Fibroblast of lung (primary cell): ENCODE measurements at regions not wholly inside any gene's neighbourhood (a gene's known extent, or its start where the extent isn't known, plus 50 kb on each side); places are given as distances from the start of the nearest gene placed in this dataset.

ENCODE experiments used
- DNase-seq, 2 donors: peaks; one replicate each; pipeline versions ENCODE4 v3.0.0 to v3.0.0-alpha.2; 2010; ENCODE audit warnings: low read depth in 2 of 2
- H2AFZ ChIP-seq: 2 replicates; pipeline ENCODE4 v1.5.1; 2012; ENCODE audit warnings: low read length, control low read depth, inconsistent platforms
- H3K27ac ChIP-seq: 2 replicates; pipeline ENCODE4 v1.5.1; 2011; ENCODE audit warnings: low read length, control low read depth; ENCODE audit not compliant: insufficient read depth
- H3K27me3 ChIP-seq: 2 replicates; pipeline ENCODE4 v1.5.1; 2011; ENCODE audit warnings: mild to moderate bottlenecking, low read length; ENCODE audit not compliant: control insufficient read depth, insufficient read depth
- H3K36me3 ChIP-seq: 2 replicates; pipeline ENCODE4 v1.5.1; 2011; ENCODE audit warnings: low read length; ENCODE audit not compliant: control insufficient read depth, insufficient read depth
- H3K4me1 ChIP-seq: 2 replicates; pipeline ENCODE4 v1.5.1; 2011; ENCODE audit warnings: low read length; ENCODE audit not compliant: control insufficient read depth, insufficient read depth; ENCODE audit errors: extremely low read depth
- H3K4me2 ChIP-seq: 2 replicates; pipeline ENCODE4 v1.5.1; 2011; ENCODE audit warnings: low read length, control low read depth; ENCODE audit not compliant: insufficient read depth; ENCODE audit errors: extremely low read depth
- H3K4me3 ChIP-seq, 4 experiments: fragments of 200-600 bp in 1 of 4; sonication (generic) in 1 of 4; replicated peaks in 1 of 4; 2 replicates each; pipeline ENCODE4 v1.5.1; 2011 to 2016; ENCODE audit warnings: low read length in 4 of 4, low read depth in 3 of 4, mild to moderate bottlenecking in 3 of 4, control low read depth in 2 of 4, inconsistent platforms in 1 of 4, mixed read lengths in 1 of 4; ENCODE audit not compliant: insufficient read depth in 1 of 4; ENCODE audit errors: control extremely low read depth in 1 of 4
- H3K79me2 ChIP-seq: 2 replicates; pipeline ENCODE4 v1.5.1; 2012; ENCODE audit warnings: mild to moderate bottlenecking, low read length, inconsistent platforms; ENCODE audit not compliant: control insufficient read depth, insufficient read depth
- H3K9ac ChIP-seq: 2 replicates; pipeline ENCODE4 v1.5.1; 2011; ENCODE audit warnings: mild to moderate bottlenecking, low read length, control low read depth; ENCODE audit not compliant: insufficient read depth
- H3K9me3 ChIP-seq: 2 replicates; pipeline ENCODE4 v1.5.1; 2012; ENCODE audit warnings: low read depth, low read length; ENCODE audit not compliant: control insufficient read depth, insufficient read depth
- H4K20me1 ChIP-seq: 2 replicates; pipeline ENCODE4 v1.5.1; 2011; ENCODE audit warnings: low read length; ENCODE audit not compliant: control insufficient read depth, insufficient read depth; ENCODE audit errors: extremely low read depth
- EZH2 ChIP-seq: IDR thresholded peaks from 2 replicates; pipeline ENCODE4 v1.5.1; 2012; ENCODE audit warnings: low read length, control low read depth, mild to moderate bottlenecking; ENCODE audit errors: missing control alignments
- TF ChIP-seq, protein P1 (sequence below), 2 donors: IDR thresholded peaks in 1 of 2; conservative IDR thresholded peaks in 1 of 2; 1 replicate in 1 of 2; 2 replicates in 1 of 2; pipeline ENCODE4 v1.5.1; 2011 to 2012; ENCODE audit warnings: low read length in 2 of 2, control low read depth in 1 of 2, inconsistent platforms in 1 of 2, low read depth in 1 of 2, mild to moderate bottlenecking in 1 of 2

DNA sequence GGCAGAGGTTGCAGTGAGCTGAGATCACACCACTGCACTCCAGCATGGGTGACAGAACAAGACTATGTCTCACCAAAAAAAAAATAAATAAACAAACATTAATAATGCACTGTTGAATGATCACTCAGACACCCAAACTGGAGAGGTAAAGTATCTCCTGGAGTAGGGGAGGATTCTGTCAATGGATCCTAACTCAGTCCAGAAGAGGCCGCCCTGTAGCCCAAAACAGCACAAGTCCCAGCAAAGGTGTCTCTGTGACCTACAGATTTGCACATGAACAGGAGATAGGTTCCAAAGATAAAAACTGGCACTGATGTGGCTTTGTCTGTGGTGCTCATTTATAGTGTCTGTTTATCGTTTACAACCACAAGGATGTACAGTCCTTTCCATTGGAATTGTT lies 352.9 kb upstream of the USP9Y start:
- H3K79me2 ChIP-seq: no peaks in the 10 kb centered on the region
- H3K9me3 ChIP-seq: no peaks in the 10 kb centered on the region
- H2AFZ ChIP-seq: no peak overlapping the region
- no peak for DNase-seq
- H3K9ac ChIP-seq: no peak overlapping the region
- no peak overlapping the region for H3K4me2 ChIP-seq
- no peaks in the 10 kb centered on the region for H3K36me3 ChIP-seq
- no peak overlapping the region for H3K4me3 ChIP-seq
- no peak for TF ChIP-seq EZH2
- H4K20me1 ChIP-seq: no peaks in the 10 kb centered on the region
- no peaks in the 10 kb centered on the region for H3K4me1 ChIP-seq
- no peaks in the 10 kb centered on the region for H3K27me3 ChIP-seq
- H3K27ac ChIP-seq: no peak overlapping the region

DNA sequence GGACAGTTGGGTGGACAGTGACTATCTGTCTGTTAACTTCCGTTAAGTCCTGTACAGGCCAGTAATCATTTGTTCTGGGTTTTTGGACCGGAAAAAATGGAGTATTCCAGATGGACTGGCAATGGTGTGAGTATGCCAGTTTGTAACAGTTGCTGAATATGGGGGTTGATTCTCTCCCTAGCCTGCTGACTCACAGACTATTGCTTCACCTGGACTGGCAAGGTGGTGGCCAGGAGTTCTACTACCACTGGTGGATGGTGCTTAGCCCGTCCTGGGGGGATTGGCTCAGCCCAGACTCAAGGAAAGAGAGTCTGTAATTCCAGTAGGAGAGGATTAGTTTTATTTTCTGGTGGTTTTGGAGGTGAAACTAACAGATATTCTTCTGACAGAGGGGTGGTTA lies 343.8 kb upstream of the USP9Y start:
- TF ChIP-seq, protein P1, sequence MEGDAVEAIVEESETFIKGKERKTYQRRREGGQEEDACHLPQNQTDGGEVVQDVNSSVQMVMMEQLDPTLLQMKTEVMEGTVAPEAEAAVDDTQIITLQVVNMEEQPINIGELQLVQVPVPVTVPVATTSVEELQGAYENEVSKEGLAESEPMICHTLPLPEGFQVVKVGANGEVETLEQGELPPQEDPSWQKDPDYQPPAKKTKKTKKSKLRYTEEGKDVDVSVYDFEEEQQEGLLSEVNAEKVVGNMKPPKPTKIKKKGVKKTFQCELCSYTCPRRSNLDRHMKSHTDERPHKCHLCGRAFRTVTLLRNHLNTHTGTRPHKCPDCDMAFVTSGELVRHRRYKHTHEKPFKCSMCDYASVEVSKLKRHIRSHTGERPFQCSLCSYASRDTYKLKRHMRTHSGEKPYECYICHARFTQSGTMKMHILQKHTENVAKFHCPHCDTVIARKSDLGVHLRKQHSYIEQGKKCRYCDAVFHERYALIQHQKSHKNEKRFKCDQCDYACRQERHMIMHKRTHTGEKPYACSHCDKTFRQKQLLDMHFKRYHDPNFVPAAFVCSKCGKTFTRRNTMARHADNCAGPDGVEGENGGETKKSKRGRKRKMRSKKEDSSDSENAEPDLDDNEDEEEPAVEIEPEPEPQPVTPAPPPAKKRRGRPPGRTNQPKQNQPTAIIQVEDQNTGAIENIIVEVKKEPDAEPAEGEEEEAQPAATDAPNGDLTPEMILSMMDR (conservative IDR thresholded peaks at IDR 0.05 in 1 of 2, IDR thresholded peaks at IDR 0.05 in 1 of 2; ENCODE audit: low read depth in 1 of 2, low read length in 2 of 2): no peak
- TF ChIP-seq EZH2: no peak
- Histone ChIP-seq H2AFZ (no peak overlapping the region), H4K20me1 (no peaks in the 10 kb centered on the region), H3K9me3 (no peaks in the 10 kb centered on the region), H3K4me2 (no peak overlapping the region), H3K27me3 (no peaks in the 10 kb centered on the region), H3K4me3 (no peak overlapping the region), H3K79me2 (no peaks in the 10 kb centered on the region), H3K4me1 (no peaks in the 10 kb centered on the region), H3K36me3 (no peaks in the 10 kb centered on the region), H3K9ac (no peak overlapping the region), H3K27ac (no peak overlapping the region)
- DNase-seq: no peak

DNA sequence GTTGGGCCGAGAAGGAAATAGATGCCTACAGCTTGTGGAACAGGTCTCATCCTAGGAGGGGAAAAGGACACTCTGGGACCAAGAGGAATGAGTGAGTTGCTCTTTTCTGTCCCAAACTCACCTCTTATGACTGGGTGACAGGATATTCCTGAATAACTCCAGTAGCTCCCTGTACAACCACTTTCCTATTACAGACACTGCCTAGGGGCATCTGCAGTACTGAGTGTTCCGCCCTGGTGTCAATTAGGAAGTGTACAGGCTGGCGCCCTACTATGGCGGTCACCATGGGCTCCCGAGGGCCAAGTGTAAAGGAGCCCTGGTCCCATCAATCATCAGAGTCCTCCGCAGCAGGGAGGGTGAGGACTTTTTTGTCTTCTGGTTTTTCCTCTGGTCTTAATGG lies 343.4 kb upstream of the USP9Y start:
- no peak overlapping the region for H3K27ac ChIP-seq
- H3K36me3 ChIP-seq: no peaks in the 10 kb centered on the region
- no peaks in the 10 kb centered on the region for H3K4me1 ChIP-seq
- H3K79me2 ChIP-seq: no peaks in the 10 kb centered on the region
- DNase-seq: no peak
- no peaks in the 10 kb centered on the region for H4K20me1 ChIP-seq
- no peak overlapping the region for H3K4me3 ChIP-seq
- no peak overlapping the region for H3K4me2 ChIP-seq
- TF ChIP-seq, protein P1 (conservative IDR thresholded peaks at IDR 0.05 in 1 of 2, IDR thresholded peaks at IDR 0.05 in 1 of 2; ENCODE audit: low read depth in 1 of 2, low read length in 2 of 2): no peak
- TF ChIP-seq EZH2: no peak
- no peak overlapping the region for H3K9ac ChIP-seq
- H3K9me3 ChIP-seq: no peaks in the 10 kb centered on the region
- no peak overlapping the region for H2AFZ ChIP-seq
- no peaks in the 10 kb centered on the region for H3K27me3 ChIP-seq
